ENCODE measurements at regions not wholly inside any gene's neighbourhood (a gene's known extent, or its start where the extent isn't known, plus 50 kb on each side); places are given as distances from the start of the nearest gene placed in this dataset.

DNA sequence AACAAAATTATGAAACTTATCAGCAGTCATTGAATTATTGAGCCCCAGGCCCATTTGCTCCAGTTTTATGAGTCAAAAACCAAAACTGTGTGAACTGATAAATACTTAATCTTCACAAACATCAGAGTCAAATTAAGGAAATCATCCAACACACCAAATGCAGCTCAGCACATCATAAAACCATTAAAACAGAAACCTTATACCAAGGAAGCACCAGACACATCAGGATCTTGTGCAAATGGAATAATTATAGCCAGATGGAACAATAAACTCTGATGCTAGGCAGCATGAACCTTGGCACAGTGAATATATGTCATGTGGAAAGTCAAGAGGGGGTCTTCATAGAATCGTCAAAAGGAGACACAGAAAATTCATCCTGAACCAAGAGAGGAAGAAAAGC, 410.7 kb upstream of the API5 start:
- H3K4me3 ChIP-seq, result no peak overlapping the region
- DNase-seq (no peak), FAIRE-seq (no peak), ATAC-seq (no peak)
- H3K4me1 ChIP-seq, result no peaks in the 10 kb centered on the region
- no peaks in the 10 kb centered on the region for H3K27me3 ChIP-seq
- TF ChIP-seq, protein P1, sequence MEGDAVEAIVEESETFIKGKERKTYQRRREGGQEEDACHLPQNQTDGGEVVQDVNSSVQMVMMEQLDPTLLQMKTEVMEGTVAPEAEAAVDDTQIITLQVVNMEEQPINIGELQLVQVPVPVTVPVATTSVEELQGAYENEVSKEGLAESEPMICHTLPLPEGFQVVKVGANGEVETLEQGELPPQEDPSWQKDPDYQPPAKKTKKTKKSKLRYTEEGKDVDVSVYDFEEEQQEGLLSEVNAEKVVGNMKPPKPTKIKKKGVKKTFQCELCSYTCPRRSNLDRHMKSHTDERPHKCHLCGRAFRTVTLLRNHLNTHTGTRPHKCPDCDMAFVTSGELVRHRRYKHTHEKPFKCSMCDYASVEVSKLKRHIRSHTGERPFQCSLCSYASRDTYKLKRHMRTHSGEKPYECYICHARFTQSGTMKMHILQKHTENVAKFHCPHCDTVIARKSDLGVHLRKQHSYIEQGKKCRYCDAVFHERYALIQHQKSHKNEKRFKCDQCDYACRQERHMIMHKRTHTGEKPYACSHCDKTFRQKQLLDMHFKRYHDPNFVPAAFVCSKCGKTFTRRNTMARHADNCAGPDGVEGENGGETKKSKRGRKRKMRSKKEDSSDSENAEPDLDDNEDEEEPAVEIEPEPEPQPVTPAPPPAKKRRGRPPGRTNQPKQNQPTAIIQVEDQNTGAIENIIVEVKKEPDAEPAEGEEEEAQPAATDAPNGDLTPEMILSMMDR (IDR thresholded peaks at IDR 0.05), result no peak
- H3K27ac ChIP-seq, result no peak overlapping the region
- intact Hi-C loops (cut with DNase I), result no loop called here
- no peaks in the 10 kb centered on the region for H3K9me3 ChIP-seq
- WGBS, 2 donors, result 25 to 33% methylated on average over 1 of the region's 1 CpG
- no peaks in the 10 kb centered on the region for H3K36me3 ChIP-seq

DNA sequence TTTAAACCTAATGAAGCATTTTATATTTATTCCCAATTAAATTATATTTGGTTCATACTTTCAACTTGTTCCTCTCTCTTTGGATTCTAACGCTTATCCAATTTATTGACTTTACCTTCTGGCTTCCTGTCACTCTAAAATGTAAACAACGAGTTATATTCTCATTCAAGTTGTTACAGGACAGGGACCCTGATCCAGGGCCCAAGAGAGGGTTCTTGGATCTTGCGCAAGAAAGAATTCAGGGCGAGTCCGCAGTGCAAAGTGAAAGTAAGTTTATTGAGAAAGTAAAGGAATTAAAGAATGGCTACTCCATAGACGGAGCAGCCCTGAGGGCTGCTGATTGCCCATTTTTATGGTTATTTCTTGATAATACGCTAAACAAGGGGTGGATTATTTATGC, 405.6 kb upstream of the API5 start:
- DNase-seq (no peak), ATAC-seq (no peak), FAIRE-seq (no peak)
- intact Hi-C loops (cut with DNase I), result no loop called here
- no peaks in the 10 kb centered on the region for H3K4me1 ChIP-seq
- no peak overlapping the region for H3K27ac ChIP-seq
- no peaks in the 10 kb centered on the region for H3K36me3 ChIP-seq
- 63 to 68% methylated on average over 7 of the region's 7 CpGs for WGBS, 2 donors
- no peaks in the 10 kb centered on the region for H3K9me3 ChIP-seq
- TF ChIP-seq, protein P1 (IDR thresholded peaks at IDR 0.05), result no peak
- no peak overlapping the region for H3K4me3 ChIP-seq
- no peaks in the 10 kb centered on the region for H3K27me3 ChIP-seq

DNA sequence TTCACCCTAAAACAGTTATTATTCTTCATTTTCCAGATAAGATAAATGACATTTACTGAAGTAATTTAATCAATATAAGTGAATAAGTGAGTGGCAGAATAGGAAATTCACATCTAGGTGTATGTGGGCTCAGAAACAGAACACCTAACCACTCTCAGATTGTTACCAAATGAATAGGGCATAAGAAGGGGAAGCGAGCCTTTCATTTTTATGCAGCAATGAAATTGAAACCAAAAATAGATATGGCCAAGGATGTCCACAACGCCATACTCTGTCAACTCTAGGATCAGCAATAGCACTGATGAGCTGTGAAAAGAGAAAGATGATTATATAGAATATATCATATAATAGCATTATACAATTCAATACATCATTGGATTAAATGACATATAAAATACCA, 398.1 kb upstream of the API5 start:
- TF ChIP-seq, protein P1 (IDR thresholded peaks at IDR 0.05), result no peak
- Histone ChIP-seq H3K36me3 (no peaks in the 10 kb centered on the region), H3K9me3 (no peaks in the 10 kb centered on the region), H3K27me3 (no peaks in the 10 kb centered on the region), H3K27ac (no peak overlapping the region), H3K4me1 (no peaks in the 10 kb centered on the region), H3K4me3 (no peak overlapping the region)
- DNase-seq, result no peak
- no peak for ATAC-seq
- intact Hi-C loops (cut with DNase I), result no loop called here
- 59 to 65% methylated on average over 2 of the region's 2 CpGs for WGBS, 2 donors
- FAIRE-seq, result no peak

DNA sequence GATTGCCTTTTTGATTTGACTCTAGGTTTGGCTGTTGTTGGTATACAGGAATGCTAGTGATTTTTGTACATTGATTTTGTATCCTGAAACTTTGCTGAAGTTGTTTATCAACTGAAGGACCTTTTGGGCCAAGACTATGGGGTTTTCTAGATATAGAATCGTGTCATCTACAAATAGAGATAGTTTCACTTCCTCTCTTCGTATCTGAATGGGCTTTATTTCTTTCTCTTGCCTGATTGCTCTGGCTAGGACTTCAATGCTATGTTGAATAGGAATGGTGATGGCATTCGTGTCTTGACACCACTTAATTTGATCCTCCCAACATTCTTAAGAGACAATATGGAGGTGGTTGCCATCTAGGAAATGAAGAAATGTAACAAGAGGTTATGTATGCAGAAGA, 388.1 kb upstream of the API5 start:
- no peak for DNase-seq
- H3K4me3 ChIP-seq, result no peak overlapping the region
- TF ChIP-seq, protein P1 (IDR thresholded peaks at IDR 0.05), result no peak
- no peaks in the 10 kb centered on the region for H3K36me3 ChIP-seq
- FAIRE-seq, result no peak
- no peaks in the 10 kb centered on the region for H3K27me3 ChIP-seq
- no peak overlapping the region for H3K27ac ChIP-seq
- 28 to 34% methylated on average over 3 of the region's 3 CpGs for WGBS, 2 donors
- intact Hi-C loops (cut with DNase I), result no loop called here
- no peak for ATAC-seq
- H3K9me3 ChIP-seq, result no peaks in the 10 kb centered on the region
- no peaks in the 10 kb centered on the region for H3K4me1 ChIP-seq

DNA sequence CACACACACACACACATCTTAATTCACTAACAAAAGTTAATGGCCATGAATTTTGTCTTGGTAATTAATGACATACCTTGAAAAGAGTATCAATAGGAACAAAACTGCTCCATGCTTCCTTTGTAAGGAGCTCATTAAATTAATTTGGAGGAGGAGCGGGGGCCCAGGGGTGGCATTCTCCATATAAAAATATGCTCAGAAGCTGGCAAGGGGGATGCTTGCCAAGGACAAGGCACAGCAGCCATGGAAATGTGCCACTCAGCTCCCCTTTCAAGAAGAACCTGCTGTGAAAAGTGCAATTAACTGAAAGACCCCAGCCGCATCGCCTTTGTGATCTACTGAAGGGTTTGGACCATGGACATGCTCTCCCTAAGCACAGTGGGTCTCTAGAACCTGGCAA, 385.9 kb upstream of the API5 start:
- H3K27ac ChIP-seq, result no peak overlapping the region
- ATAC-seq (no peak), FAIRE-seq (no peak), DNase-seq (no peak)
- H3K9me3 ChIP-seq, result no peaks in the 10 kb centered on the region
- whole genome bisulfite sequencing, 2 donors, result 71 to 80% methylated on average over 3 of the region's 3 CpGs
- H3K27me3 ChIP-seq, result no peaks in the 10 kb centered on the region
- TF ChIP-seq, protein P1 (IDR thresholded peaks at IDR 0.05), result no peak
- no peaks in the 10 kb centered on the region for H3K36me3 ChIP-seq
- intact Hi-C loops (cut with DNase I), result no loop called here
- no peak overlapping the region for H3K4me3 ChIP-seq
- no peaks in the 10 kb centered on the region for H3K4me1 ChIP-seq
